ENCODE measurements at regions not wholly inside any gene's neighbourhood (a gene's known extent, or its start where the extent isn't known, plus 50 kb on each side); places are given as distances from the start of the nearest gene placed in this dataset.

DNA sequence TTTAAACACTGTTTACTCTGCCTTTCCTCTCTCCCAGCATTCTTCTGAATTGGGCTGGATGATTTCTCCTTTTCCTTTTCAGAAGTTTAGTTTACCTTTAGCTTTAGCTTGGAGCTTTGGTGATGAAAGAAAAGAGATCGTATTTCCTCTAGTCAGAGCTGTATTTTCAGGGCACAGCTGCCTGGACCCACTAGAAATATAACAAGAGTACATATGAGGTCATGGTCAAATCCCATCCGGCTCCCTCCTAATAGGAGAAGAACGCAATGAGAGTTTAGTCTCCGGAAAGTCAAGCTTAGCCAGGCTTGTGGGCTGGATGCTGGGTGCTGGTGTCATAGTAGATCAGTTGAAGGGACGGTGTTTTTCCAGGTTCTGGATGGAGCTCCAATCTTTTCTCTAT lies 177.1 kb upstream of the PFN2 start:
- Histone ChIP-seq H3K27me3 (peaks cover 3% of the 10 kb centered on the region), H3K27ac (no peak overlapping the region), H3K4me3 (no peak overlapping the region), H3K9me3 (no peaks in the 10 kb centered on the region), H3K36me3 (no peaks in the 10 kb centered on the region), H3K4me1 (no peaks in the 10 kb centered on the region)
- WGBS, result 55% methylated on average over 5 of the region's 5 CpGs
- TF ChIP-seq POLR2A (IDR thresholded peaks at IDR 0.05) (no peak), EP300 (IDR thresholded peaks at IDR 0.05) (no peak)
- no peak for DNase-seq (ENCODE audit: low spot score in 2 of 2)

- no peak overlapping the region for H3K4me3 ChIP-seq
- no peaks in the 10 kb centered on the region for H3K4me1 ChIP-seq
- H3K9me3 ChIP-seq, result no peaks in the 10 kb centered on the region
- no peak for DNase-seq (ENCODE audit: low spot score in 2 of 2)
- WGBS, result 64% methylated on average over 10 of the region's 10 CpGs
- H3K36me3 ChIP-seq, result no peaks in the 10 kb centered on the region
- TF ChIP-seq POLR2A (IDR thresholded peaks at IDR 0.05), result no peak
- TF ChIP-seq, protein P1, sequence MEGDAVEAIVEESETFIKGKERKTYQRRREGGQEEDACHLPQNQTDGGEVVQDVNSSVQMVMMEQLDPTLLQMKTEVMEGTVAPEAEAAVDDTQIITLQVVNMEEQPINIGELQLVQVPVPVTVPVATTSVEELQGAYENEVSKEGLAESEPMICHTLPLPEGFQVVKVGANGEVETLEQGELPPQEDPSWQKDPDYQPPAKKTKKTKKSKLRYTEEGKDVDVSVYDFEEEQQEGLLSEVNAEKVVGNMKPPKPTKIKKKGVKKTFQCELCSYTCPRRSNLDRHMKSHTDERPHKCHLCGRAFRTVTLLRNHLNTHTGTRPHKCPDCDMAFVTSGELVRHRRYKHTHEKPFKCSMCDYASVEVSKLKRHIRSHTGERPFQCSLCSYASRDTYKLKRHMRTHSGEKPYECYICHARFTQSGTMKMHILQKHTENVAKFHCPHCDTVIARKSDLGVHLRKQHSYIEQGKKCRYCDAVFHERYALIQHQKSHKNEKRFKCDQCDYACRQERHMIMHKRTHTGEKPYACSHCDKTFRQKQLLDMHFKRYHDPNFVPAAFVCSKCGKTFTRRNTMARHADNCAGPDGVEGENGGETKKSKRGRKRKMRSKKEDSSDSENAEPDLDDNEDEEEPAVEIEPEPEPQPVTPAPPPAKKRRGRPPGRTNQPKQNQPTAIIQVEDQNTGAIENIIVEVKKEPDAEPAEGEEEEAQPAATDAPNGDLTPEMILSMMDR (IDR thresholded peaks at IDR 0.05), result no peak
- TF ChIP-seq POLR2AphosphoS5 (IDR thresholded peaks at IDR 0.05), result no peak
- TF ChIP-seq EP300 (IDR thresholded peaks at IDR 0.05), result no peak
- peaks cover 3% of the 10 kb centered on the region for H3K27me3 ChIP-seq
- H3K27ac ChIP-seq, result no peak overlapping the region
These were observed 176.5 kb upstream of the PFN2 start for GRCh38 chr3:150146991-150147761.

- H3K36me3 ChIP-seq, result no peaks in the 10 kb centered on the region
- no peak for DNase-seq (ENCODE audit: low spot score in 2 of 2)
- no peaks in the 10 kb centered on the region for H3K4me1 ChIP-seq
- WGBS, result 94% methylated on average over 3 of the region's 3 CpGs
- H3K27me3 ChIP-seq, result peaks cover 3% of the 10 kb centered on the region
- TF ChIP-seq POLR2AphosphoS5 (IDR thresholded peaks at IDR 0.05), result no peak
- H3K27ac ChIP-seq, result no peak overlapping the region
- H3K9me3 ChIP-seq, result no peaks in the 10 kb centered on the region
- H3K4me3 ChIP-seq, result no peak overlapping the region
These were observed 175.0 kb upstream of the PFN2 start for GRCh38 chr3:150145659-150146058.

- Histone ChIP-seq H3K4me1 (no peaks in the 10 kb centered on the region), H3K27ac (no peak overlapping the region)
- 83% methylated on average over 6 of the region's 6 CpGs for WGBS
These were observed 173.6 kb upstream of the PFN2 start for GRCh38 chr3:150144191-150144708.

DNA sequence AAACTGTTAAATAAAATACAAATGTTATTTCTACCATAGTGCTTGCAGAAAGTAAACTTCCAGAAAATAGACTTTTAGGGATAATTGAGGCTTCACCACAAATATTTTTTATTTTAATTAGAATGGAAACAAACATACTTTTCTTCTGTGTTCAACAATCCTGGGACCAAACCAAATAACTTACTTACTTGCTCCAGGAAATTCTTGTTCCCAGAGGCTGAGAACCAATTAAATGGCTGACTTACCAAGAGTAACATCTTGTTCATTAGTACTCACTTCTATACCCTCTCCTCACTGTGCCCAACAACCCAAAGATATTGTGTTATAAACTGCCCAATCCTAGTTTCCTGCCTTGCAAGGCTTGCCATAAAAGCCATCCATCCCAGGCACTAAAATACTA lies 172.2 kb upstream of the PFN2 start:
- H3K36me3 ChIP-seq, result no peaks in the 10 kb centered on the region
- no peak for DNase-seq (ENCODE audit: low spot score in 2 of 2)
- H3K4me1 ChIP-seq, result no peaks in the 10 kb centered on the region
- TF ChIP-seq POLR2A (IDR thresholded peaks at IDR 0.05), result no peak
- TF ChIP-seq EP300 (IDR thresholded peaks at IDR 0.05), result no peak
- no peak for TF ChIP-seq POLR2AphosphoS5 (IDR thresholded peaks at IDR 0.05)
- TF ChIP-seq, protein P1 (IDR thresholded peaks at IDR 0.05), result no peak
- no peak overlapping the region for H3K4me3 ChIP-seq
- no peaks in the 10 kb centered on the region for H3K9me3 ChIP-seq
- H3K27me3 ChIP-seq, result no peaks in the 10 kb centered on the region
- H3K27ac ChIP-seq, result no peak overlapping the region

More at GRCh38 chr3:150144191-150144708, 173.6 kb upstream of the PFN2 start:
- no peaks in the 10 kb centered on the region for H3K9me3 ChIP-seq
- H3K4me3 ChIP-seq, result no peak overlapping the region
- TF ChIP-seq, protein P1 (IDR thresholded peaks at IDR 0.05), result no peak
- TF ChIP-seq POLR2AphosphoS5 (IDR thresholded peaks at IDR 0.05), result no peak
- TF ChIP-seq EP300 (IDR thresholded peaks at IDR 0.05), result no peak
- no peak for TF ChIP-seq POLR2A (IDR thresholded peaks at IDR 0.05)
- H3K36me3 ChIP-seq, result no peaks in the 10 kb centered on the region
- no peak for DNase-seq (ENCODE audit: low spot score in 2 of 2)
- H3K27me3 ChIP-seq, result no peaks in the 10 kb centered on the region

DNA sequence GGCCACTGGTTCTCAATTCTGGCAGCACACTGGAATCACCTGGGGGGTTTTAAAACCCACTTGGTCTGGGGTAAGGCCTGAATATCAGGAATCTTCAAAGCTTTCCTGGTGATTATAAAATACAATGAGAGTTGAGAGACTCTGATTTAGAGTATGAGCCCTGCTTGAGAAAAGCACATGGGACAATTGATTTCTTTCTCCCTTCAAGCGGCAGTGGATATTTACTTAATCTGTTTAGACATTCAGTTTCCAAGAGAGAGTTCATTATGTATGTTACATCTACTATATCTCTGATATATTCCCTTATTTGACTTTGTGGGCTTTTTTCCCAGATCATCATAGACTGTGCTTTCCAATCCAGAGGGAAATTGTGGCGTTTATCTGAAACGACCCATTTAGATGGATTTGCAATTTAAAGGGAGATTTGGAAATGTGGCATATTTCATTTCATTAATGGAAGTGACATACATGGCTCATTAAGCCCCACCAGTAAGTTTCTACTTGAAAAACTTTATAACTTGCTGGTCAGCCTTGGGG lies 171.2 kb upstream of the PFN2 start:
- 88% methylated on average over 3 of the region's 3 CpGs for WGBS
- no peak overlapping the region for H3K4me3 ChIP-seq
- TF ChIP-seq POLR2AphosphoS5 (IDR thresholded peaks at IDR 0.05) (no peak), EP300 (IDR thresholded peaks at IDR 0.05) (no peak), POLR2A (IDR thresholded peaks at IDR 0.05) (no peak)
- TF ChIP-seq, protein P1 (IDR thresholded peaks at IDR 0.05), result no peak
- H3K36me3 ChIP-seq, result no peaks in the 10 kb centered on the region
- H3K27me3 ChIP-seq, result no peaks in the 10 kb centered on the region
- no peaks in the 10 kb centered on the region for H3K4me1 ChIP-seq
- no peak for DNase-seq (ENCODE audit: low spot score in 2 of 2)
- no peaks in the 10 kb centered on the region for H3K9me3 ChIP-seq
- no peak overlapping the region for H3K27ac ChIP-seq
